B cell (primary cell): ENCODE measurements at regions not wholly inside any gene's neighbourhood (a gene's known extent, or its start where the extent isn't known, plus 50 kb on each side); places are given as distances from the start of the nearest gene placed in this dataset.

Experiments
- ATAC-seq: fragments of 200-7000 bp; cut with Tn5 transposase; one replicate; pipeline ENCODE4 v1.10.0; 2021; ENCODE audit warnings: low read depth, mild to moderate bottlenecking, moderate number of reproducible peaks, moderate library complexity
- CTCF ChIA-PET: fragments of 350-600 bp; sonication (Branson Sonifier 250); formaldehyde crosslinking; loops from one replicate; lab custom pipeline; 2021; ENCODE audit warnings: antibody characterized with exemption, inconsistent platforms; lab: Charles Lee
- POLR2A ChIA-PET: fragments of 350-600 bp; sonication (Branson Sonifier 250); formaldehyde crosslinking; loops from one replicate; lab custom pipeline; 2021; ENCODE audit warnings: antibody characterized with exemption; lab: Charles Lee
- DNase-seq: peaks from one replicate; pipeline ENCODE4 v3.0.0; 2013
- H2AFZ ChIP-seq: 2 replicates; pipeline ENCODE4 v1.6.1; 2012; ENCODE audit warnings: mild to moderate bottlenecking, low read depth, low read length; ENCODE audit not compliant: insufficient read depth, poor library complexity, severe bottlenecking
- H3K27ac ChIP-seq, 2 donors: 1 replicate in 1 of 2; 2 replicates in 1 of 2; pipeline ENCODE4 v1.5.1; 2012 to 2013; ENCODE audit warnings: low read length in 2 of 2, mild to moderate bottlenecking in 2 of 2, moderate library complexity in 1 of 2
- H3K27me3 ChIP-seq, 4 experiments: fragments of 200-600 bp in 1 of 4; sonication (generic) in 1 of 4; replicated peaks in 1 of 4; 1 replicate in 2 of 4; 2 replicates in 2 of 4; pipeline versions ENCODE4 v1.6.1 to v1.7.0; 2013 to 2016; ENCODE audit warnings: low read length in 3 of 4, mild to moderate bottlenecking in 2 of 4, mixed read lengths in 1 of 4, moderate library complexity in 1 of 4; ENCODE audit not compliant: insufficient read depth in 4 of 4, control insufficient read depth in 3 of 4; ENCODE audit errors: control extremely low read depth in 1 of 4
- H3K36me3 ChIP-seq, 2 experiments: replicated peaks in 1 of 2; 1 replicate in 1 of 2; 2 replicates in 1 of 2; pipeline versions ENCODE4 v1.6.1 to v1.7.1; 2013; ENCODE audit warnings: low read length in 1 of 2; ENCODE audit not compliant: insufficient read depth in 2 of 2, control insufficient read depth in 1 of 2; ENCODE audit errors: control extremely low read depth in 1 of 2, extremely low read depth in 1 of 2
- H3K4me1 ChIP-seq, 2 donors: fragments of 200-600 bp in 1 of 2; sonication (generic) in 1 of 2; 1 replicate in 1 of 2; 2 replicates in 1 of 2; pipeline versions ENCODE4 v1.5.1 to v1.6.1; 2013 to 2017; ENCODE audit warnings: low read length in 2 of 2; ENCODE audit not compliant: control insufficient read depth in 2 of 2, insufficient read depth in 2 of 2
- H3K4me2 ChIP-seq: replicated peaks from 2 replicates; pipeline ENCODE3; 2012; ENCODE audit warnings: mild to moderate bottlenecking, low read depth, low read length; ENCODE audit not compliant: poor library complexity, severe bottlenecking
- H3K4me3 ChIP-seq, 5 experiments: fragments of 200-600 bp in 1 of 5; sonication (generic) in 1 of 5; 1 replicate in 3 of 5; 2 replicates in 2 of 5; pipeline versions ENCODE4 v1.5.1 to v1.7.0; 2011 to 2016; ENCODE audit warnings: low read length in 4 of 5, mild to moderate bottlenecking in 4 of 5, low read depth in 2 of 5, control low read depth in 1 of 5, moderate library complexity in 1 of 5; ENCODE audit not compliant: insufficient read depth in 1 of 5; ENCODE audit errors: control extremely low read depth in 1 of 5, extremely low read depth in 1 of 5
- H3K79me2 ChIP-seq: fragments of 200-600 bp; sonication (generic); one replicate; pipeline ENCODE4 v1.6.0; 2016; ENCODE audit warnings: low read length; ENCODE audit not compliant: control insufficient read depth, insufficient read depth
- H3K9ac ChIP-seq: fragments of 200-600 bp; sonication (generic); 2 replicates; pipeline ENCODE4 v1.6.1; 2017; ENCODE audit warnings: mild to moderate bottlenecking, low read length, moderate library complexity
- H3K9me3 ChIP-seq, 3 donors: one replicate each; pipeline versions ENCODE4 v1.6.1 to v1.7.1; 2013; ENCODE audit warnings: low read length in 2 of 3; ENCODE audit not compliant: control insufficient read depth in 2 of 3, insufficient read depth in 1 of 3; ENCODE audit errors: control extremely low read depth in 1 of 3
- H4K20me1 ChIP-seq: 2 replicates; pipeline ENCODE4 v1.6.0; 2012; ENCODE audit warnings: mild to moderate bottlenecking, low read length; ENCODE audit not compliant: insufficient read depth, control insufficient read depth, poor library complexity, severe bottlenecking
- H3K27ac Mint-ChIP-seq: one replicate; pipeline ENCODE4 v1.8.0; 2021; ENCODE audit warnings: mixed read lengths
- H3K27me3 Mint-ChIP-seq: one replicate; pipeline ENCODE4 v1.8.0; 2021; ENCODE audit warnings: mixed read lengths
- H3K4me1 Mint-ChIP-seq: one replicate; pipeline ENCODE4 v1.8.0; 2021; ENCODE audit warnings: mixed read lengths
- H3K4me3 Mint-ChIP-seq: one replicate; pipeline ENCODE4 v1.8.0; 2021; ENCODE audit warnings: mixed read lengths
- H3K9me3 Mint-ChIP-seq: one replicate; pipeline ENCODE4 v1.8.0; 2022; ENCODE audit warnings: mixed read lengths; ENCODE audit not compliant: insufficient read depth
- CTCF ChIP-seq: fragments of 200-600 bp; IDR thresholded peaks from one replicate; pipeline ENCODE4 v1.8.0; 2022; ENCODE audit warnings: antibody characterized with exemption, mild to moderate bottlenecking
- EZH2 ChIP-seq: IDR thresholded peaks from 2 replicates; pipeline ENCODE4 v1.6.1; 2012; ENCODE audit warnings: borderline replicate concordance, low read depth, mild to moderate bottlenecking, moderate library complexity, low read length; ENCODE audit not compliant: insufficient read depth, poor library complexity, severe bottlenecking
- WGBS: methylation state at CpG from one replicate; pipeline ENCODE4 v1.1.5; 2013; ENCODE audit warnings: missing lambda C conversion rate; ENCODE audit not compliant: insufficient coverage; 5-methylcytosine and 5-hydroxymethylcytosine counted together
- intact Hi-C: fragments of 100-400 bp; cut with micrococcal nuclease; formaldehyde crosslinking; loops from one replicate; pipeline ENCODE4 v1.10.0; 2022

- Histone ChIP-seq H2AFZ (no peak overlapping the region), H4K20me1 (no peaks in the 10 kb centered on the region), H3K4me3 (no peak overlapping the region), H3K9me3 (peaks cover 0 to 8% (median 0%) of the 10 kb centered on the region in 3 donors), H3K4me2 (no peak overlapping the region), H3K79me2 (no peaks in the 10 kb centered on the region), H3K27ac (no peak overlapping the region), H3K9ac (no peak overlapping the region), H3K27me3 (no peaks in the 10 kb centered on the region), H3K36me3 (no peaks in the 10 kb centered on the region), H3K4me1 (no peaks in the 10 kb centered on the region)
- no peaks in the 10 kb centered on the region for H3K9me3 Mint-ChIP-seq
- no CpG with 5 or more reads among the region's 1 CpG for WGBS
- no peaks in the 10 kb centered on the region for H3K27me3 Mint-ChIP-seq
- TF ChIP-seq CTCF, result no peak
- TF ChIP-seq EZH2, result no peak
- no peak overlapping the region for H3K27ac Mint-ChIP-seq
- CTCF ChIA-PET, result interaction anchor here (0.7 kb wide), 1 partner anchor 91 kb away, joined by 3 read pairs; no protein-coding TSS in a partner anchor
- no peak overlapping the region for H3K4me3 Mint-ChIP-seq
- H3K4me1 Mint-ChIP-seq, result peaks cover 3% of the 10 kb centered on the region
- no peak for DNase-seq
- no peak for ATAC-seq
- POLR2A ChIA-PET, result interaction anchor here (0.6 kb wide), 1 partner anchor 133 kb away, joined by 3 read pairs; no protein-coding TSS in a partner anchor
- intact Hi-C loops, result no loop called here
Measured at GRCh38 chr5:89471541-89471940, 588.6 kb upstream of the MEF2C start.

- intact Hi-C loops, result no loop called here
- CTCF ChIA-PET, result no interaction called here
- no peaks in the 10 kb centered on the region for H3K36me3 ChIP-seq
Measured at GRCh38 chr5:89471115-89471514, 588.1 kb upstream of the MEF2C start.

More at GRCh38 chr5:89471115-89471514, 588.1 kb upstream of the MEF2C start:
- Mint-ChIP-seq H3K27ac (no peak overlapping the region), H3K9me3 (no peaks in the 10 kb centered on the region), H3K4me3 (no peak overlapping the region), H3K4me1 (peaks cover 3% of the 10 kb centered on the region), H3K27me3 (no peaks in the 10 kb centered on the region)
- Histone ChIP-seq H3K27me3 (no peaks in the 10 kb centered on the region), H3K79me2 (no peaks in the 10 kb centered on the region), H3K9ac (no peak overlapping the region), H4K20me1 (no peaks in the 10 kb centered on the region), H2AFZ (no peak overlapping the region), H3K4me2 (no peak overlapping the region), H3K4me1 (no peaks in the 10 kb centered on the region), H3K9me3 (peaks cover 0 to 8% (median 0%) of the 10 kb centered on the region in 3 donors), H3K4me3 (no peak overlapping the region), H3K27ac (no peak overlapping the region)
- no peak for ATAC-seq
- DNase-seq, result no peak
- POLR2A ChIA-PET, result interaction anchor here (0.6 kb wide), 1 partner anchor 133 kb away, joined by 3 read pairs; no protein-coding TSS in a partner anchor
- TF ChIP-seq EZH2, result no peak
- no peak for TF ChIP-seq CTCF
